SIG-M5 treated with dmso at 0.1 percent for 504 hours (cell line): ENCODE measurements at regions not wholly inside any gene's neighbourhood (a gene's known extent, or its start where the extent isn't known, plus 50 kb on each side); places are given as distances from the start of the nearest gene placed in this dataset.
"Not testable (repeated sequence)": the region's sequence is repeated elsewhere in the genome, so short reads cannot be mapped to it uniquely, and the experiment has no call there.

Experiments used
- DNase-seq: peaks from one replicate; lab custom pipeline; 2025; ENCODE audit not compliant: unreplicated experiment; lab: John Stamatoyannopoulos, UW

- no peak for DNase-seq
These were observed 451.0 kb downstream of the RNF144A start for GRCh38 chr2:7368211-7368610.

GRCh38 chr2:7373156-7373555, 455.9 kb downstream of the RNF144A start:
- no peak for DNase-seq

GRCh38 chr2:7375901-7376300, 458.7 kb downstream of the RNF144A start:
- no peak for DNase-seq

DNA sequence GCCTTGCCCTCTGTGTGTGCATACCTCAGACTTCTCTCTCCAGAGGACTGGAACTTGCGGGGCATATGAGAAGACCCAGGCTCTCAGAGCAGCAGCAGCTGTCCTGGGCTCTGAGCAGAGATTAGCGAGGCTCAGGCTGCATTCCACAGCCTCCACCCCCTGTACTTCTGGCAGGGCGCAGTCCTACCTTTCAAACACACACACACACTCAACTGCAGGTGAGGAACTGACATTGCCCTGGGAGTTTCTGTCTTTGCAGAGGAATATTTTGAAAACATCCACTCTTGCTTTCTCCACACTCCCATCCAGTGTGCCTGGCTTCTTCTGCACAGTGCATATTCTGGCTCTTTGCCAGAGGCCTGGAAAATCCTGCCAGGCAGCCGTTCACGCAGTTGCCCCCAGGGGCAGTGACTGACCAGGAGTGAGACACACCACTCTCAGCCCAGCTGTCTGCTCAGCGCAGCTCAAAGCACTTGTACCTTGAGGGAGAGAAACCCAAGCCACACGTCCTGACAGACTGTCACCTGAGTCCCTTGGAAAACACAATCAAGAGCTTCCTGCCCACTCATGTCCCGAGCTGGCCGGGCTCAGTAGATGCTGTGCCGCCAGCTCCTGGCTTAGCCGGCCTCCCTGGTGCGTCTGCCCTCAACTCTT, 460.8 kb downstream of the RNF144A start:
- DNase-seq = no peak

GRCh38 chr2:7378591-7378990, 461.4 kb downstream of the RNF144A start:
- no peak for DNase-seq

DNA sequence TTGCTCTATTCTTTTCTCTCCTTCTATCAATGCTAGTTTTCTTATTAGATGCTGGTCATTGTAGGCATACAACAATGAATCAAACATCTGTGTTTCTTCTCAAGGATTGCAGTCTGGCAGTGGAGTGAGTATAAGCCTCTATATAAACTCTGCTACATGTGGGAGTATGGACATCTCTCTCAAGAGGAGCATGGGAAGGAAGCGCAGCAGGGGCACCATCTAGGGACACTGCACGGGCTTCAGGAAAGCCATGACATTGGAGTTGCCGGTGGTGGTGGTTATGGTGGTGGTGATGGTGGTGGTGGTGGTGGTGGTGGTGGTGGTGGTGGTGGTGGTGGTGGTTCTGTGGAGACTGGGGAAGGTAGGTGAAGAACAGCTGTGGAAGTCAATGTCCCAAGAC, 462.6 kb downstream of the RNF144A start:
- no peak for DNase-seq

- no peak for DNase-seq
These were observed 467.6 kb downstream of the RNF144A start for GRCh38 chr2:7384773-7385349.

GRCh38 chr2:7390311-7390710, 473.1 kb downstream of the RNF144A start:
- DNase-seq = not testable (repeated sequence)

DNA sequence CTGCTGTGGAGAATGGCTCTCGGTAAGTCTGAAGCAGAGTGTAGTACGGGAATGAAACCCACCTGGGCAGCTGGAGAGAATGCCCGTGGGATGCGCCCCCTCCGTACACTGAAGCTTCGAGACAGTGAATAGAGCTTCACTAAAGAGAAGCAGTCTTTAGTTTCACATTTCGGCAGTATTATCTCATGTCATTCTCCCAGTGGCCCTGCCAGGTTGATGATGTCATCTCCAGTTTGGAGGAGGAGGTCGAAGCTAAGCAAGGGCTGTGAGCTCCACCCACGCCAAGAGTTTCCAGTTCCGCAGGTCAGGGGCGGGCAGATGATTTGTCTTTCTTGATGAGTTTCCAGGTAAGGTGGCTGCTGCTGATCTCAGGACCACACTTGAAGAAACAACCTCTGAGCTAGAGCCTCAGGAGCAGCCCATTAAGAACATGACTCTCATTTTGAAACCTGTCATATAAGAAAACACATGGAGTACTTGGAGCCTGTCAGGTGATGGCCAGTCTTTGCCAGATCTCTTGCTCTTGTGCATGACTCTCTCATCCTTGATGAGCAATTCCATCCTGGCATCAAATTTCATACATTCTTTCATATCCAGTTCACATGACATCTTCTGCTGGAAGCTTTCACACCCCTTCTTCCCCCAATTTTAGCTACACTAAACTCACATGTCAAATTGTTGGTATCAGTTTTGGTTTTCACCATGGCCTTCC, 475.0 kb downstream of the RNF144A start:
- DNase-seq = no peak

DNA sequence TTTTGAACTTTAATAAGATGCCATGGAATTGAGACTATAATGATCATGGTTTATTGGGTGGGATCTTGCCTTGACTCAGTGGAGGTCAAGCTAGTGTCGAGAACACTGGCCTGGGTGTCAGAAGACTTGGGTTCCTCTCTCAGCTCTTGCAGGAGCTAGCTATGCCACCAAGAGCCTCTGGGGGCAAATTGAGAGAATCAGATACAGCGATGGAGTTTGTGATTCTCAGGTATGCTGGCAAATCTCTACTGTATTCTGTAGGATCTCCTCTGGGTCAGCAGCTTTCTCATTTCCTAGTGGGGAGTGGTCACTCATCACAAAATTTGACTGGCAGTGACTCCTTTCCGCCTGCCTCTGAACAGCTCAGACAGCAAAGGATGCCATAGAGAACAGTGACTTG, 477.0 kb downstream of the RNF144A start:
- no peak for DNase-seq

GRCh38 chr2:7400628-7401027, 483.4 kb downstream of the RNF144A start:
- no peak for DNase-seq

DNA sequence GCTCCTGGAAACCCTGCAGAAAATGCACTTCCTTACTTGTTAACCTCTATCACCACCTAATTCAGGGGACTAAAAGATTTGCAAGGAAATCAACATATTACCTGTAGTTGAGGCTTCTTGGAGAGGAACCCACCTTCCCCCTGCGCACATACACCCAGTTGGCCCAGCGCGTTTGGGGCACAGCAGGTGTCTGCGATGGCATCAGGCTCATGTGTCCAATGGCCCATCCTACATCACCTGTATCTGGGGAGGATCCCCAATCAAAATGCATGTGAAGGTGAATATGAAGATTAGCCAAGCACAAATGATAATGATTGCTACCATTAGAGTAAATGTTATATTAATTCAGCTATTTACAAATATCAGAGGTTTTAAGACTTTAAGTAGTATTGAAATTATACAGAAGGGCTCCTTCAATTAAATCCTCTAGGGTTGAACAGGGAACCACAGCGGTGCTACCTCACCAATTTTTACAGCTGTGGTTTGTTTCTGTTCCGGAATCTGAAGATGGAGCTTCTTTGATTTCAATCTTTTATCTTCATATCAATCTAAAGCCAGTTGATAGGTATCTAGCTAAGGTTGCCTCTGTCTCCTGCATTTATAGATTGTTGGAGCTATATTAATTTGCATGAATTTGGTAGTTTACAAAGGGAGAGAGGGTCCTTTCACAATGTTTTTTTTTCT, 486.0 kb downstream of the RNF144A start:
- DNase-seq = no peak

- DNase-seq = no peak
These were observed 488.9 kb downstream of the RNF144A start for GRCh38 chr2:7405861-7406715.

GRCh38 chr2:7407001-7407400, 489.8 kb downstream of the RNF144A start:
- no peak for DNase-seq

GRCh38 chr2:7407906-7408680, 490.9 kb downstream of the RNF144A start:
- no peak for DNase-seq

DNA sequence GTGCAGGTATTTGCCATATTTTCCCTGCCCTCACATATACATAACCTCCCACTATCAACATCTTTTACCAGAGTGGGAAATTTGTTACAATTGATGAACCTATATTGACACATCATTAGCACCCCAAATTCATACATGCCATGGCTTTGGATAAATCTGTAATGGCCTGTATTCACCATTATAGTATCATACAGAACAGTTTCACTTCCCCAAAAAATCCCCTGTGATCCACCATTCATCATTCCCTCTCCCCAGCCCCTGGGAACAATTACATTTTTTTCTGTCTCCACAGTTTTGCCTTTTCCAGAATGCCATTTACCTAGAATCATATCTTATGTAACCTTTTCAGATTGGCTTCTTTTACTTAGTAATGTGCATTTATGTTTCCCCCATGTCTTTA, 494.5 kb downstream of the RNF144A start:
- DNase-seq = no peak

DNA sequence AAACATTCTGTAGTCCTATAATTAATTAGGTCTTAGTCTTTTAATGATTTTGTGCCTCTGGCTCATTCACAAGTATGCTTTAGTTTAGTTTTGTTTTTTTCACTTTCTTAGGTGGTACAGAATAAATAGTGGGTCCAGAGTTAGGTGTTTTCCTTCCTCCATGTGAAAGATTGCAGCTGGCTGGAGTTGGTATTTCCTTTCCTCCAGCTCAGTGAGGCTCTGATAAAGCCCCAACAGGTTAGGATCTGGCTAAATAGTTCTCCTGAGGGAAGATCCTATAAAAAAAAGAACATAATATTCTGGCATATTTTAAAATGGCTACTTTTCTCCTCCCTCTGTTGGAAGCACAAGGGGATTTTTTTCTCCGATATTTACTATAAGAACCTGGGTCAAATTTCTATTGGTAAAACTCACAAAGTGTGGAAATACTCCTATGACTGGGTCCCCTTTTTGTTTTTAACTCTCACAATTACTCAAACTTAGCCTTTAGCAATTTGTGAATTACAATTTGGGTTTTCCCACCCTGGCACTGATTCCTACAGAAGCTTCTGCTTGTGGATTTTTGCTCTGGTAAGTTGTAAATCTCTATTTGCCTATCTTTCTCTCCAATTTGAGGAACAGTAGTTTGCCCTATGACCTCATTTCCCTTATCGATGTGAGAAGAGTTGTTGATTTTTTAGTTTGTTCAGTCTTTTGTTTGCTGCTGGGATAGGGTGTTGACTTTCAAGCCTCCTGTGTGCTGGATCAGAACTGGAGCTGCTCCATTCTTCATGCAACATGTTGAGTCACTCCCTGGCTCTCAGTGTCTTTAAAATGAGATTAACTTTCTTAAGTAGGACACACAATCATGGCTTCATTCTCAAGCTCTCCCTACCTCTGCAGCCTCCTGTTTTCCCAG, 500.9 kb downstream of the RNF144A start:
- no peak for DNase-seq

DNA sequence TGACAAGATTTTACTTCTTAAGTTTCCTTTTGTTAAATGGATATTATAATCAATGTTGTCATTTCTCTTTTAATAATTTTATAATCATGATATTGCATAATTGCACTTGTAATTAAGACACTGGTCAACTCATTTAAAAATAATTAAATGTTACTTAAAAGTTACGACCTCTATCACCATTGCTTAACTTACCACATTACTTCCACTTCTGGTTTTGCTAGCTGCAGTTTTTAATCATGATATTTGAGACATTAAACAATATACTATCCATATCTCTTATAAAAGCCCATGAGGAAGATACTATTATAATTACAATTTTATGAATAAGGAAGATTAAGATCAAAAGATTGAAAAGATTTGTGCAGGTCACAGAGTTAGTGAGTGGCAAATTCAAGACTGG, 502.0 kb downstream of the RNF144A start:
- DNase-seq = no peak

DNA sequence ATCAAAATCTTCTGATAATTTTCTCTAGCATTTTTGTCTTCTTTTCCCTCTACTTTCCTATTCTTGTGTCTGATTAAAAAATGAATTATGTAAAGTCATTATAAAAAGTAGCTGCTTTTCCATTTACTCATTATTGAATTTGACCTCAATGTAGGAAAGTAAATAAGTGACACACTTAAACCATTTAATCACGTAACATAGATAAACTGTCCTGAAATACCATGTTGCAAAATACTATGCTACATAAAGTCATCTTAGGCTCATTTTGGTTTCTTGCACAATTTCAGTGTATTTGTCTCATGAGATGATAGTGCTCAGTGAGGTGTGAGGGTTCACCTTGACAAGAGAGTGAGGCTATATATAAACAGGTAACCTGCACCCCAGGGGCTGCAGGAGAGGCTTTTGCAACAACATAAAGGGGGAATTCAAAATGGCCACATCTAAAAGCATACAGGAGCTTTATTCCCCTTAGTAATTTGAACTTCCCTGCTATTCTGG, 502.7 kb downstream of the RNF144A start:
- DNase-seq = no peak
